Lower lobe of right lung (tissue), 2 donors: ENCODE measurements at regions not wholly inside any gene's neighbourhood (a gene's known extent, or its start where the extent isn't known, plus 50 kb on each side); places are given as distances from the start of the nearest gene placed in this dataset.

Experiments
- ATAC-seq, 2 donors: fragments of 200-7000 bp; cut with Tn5 transposase; one replicate each; pipeline ENCODE4 v1.9.1; 2020 to 2022; ENCODE audit warnings: mild to moderate bottlenecking in 2 of 2, moderate library complexity in 2 of 2
- DNase-seq: peaks from one replicate; pipeline ENCODE4 v3.0.0-alpha.2; 2020
- H3K27ac ChIP-seq: fragments of 200-600 bp; one replicate; pipeline ENCODE4 v1.8.0; 2022
- H3K27me3 ChIP-seq: fragments of 200-600 bp; one replicate; pipeline ENCODE4 v1.8.0; 2022; ENCODE audit warnings: low read depth
- H3K36me3 ChIP-seq: fragments of 200-600 bp; one replicate; pipeline ENCODE4 v1.8.0; 2022; ENCODE audit warnings: mild to moderate bottlenecking
- H3K4me1 ChIP-seq: fragments of 200-600 bp; one replicate; pipeline ENCODE4 v1.8.0; 2022
- H3K4me3 ChIP-seq: fragments of 200-600 bp; one replicate; pipeline ENCODE4 v1.8.0; 2022; ENCODE audit warnings: mild to moderate bottlenecking
- H3K9me3 ChIP-seq: fragments of 200-600 bp; one replicate; pipeline ENCODE4 v1.8.0; 2022
- intact Hi-C: fragments of 100-400 bp; cut with DNase I; formaldehyde crosslinking; loops from one replicate; pipeline ENCODE4 v1.11.0; 2022
- TF ChIP-seq, protein P1 (sequence below): fragments of 200-600 bp; IDR thresholded peaks from one replicate; pipeline ENCODE4 v1.8.0; 2022; ENCODE audit warnings: antibody characterized with exemption, mild to moderate bottlenecking
- donor health status: DM: no; HTN: yes; CAD: no; lungs with severe emphysema.

GRCh38 chr1:30487042-30487441 lies 236.3 kb downstream of the MATN1 start:
- H3K36me3 ChIP-seq: no peaks in the 10 kb centered on the region

DNA sequence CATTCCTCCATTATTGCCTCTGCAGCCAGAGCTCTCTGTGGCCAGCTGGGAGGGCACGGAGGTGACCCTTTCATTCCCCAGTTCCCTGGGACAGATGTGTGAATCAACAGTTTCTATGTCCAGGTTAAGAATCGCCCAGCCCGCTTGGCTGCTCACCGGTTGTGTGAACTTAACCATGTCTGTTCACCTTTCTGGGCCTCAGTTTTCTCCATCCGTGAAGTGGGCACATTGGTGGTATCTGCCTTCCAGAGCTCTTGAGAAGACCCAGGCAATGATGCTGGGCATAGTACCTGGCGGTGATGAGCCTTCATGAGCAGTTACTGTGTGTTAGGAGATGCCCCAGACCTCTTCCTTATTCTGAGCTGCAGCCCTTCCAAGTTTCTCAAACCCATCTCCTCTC lies 238.3 kb downstream of the MATN1 start:
- intact Hi-C loops: no loop called here
- no peak overlapping the region for H3K27ac ChIP-seq
- no peaks in the 10 kb centered on the region for H3K36me3 ChIP-seq
- TF ChIP-seq, protein P1, sequence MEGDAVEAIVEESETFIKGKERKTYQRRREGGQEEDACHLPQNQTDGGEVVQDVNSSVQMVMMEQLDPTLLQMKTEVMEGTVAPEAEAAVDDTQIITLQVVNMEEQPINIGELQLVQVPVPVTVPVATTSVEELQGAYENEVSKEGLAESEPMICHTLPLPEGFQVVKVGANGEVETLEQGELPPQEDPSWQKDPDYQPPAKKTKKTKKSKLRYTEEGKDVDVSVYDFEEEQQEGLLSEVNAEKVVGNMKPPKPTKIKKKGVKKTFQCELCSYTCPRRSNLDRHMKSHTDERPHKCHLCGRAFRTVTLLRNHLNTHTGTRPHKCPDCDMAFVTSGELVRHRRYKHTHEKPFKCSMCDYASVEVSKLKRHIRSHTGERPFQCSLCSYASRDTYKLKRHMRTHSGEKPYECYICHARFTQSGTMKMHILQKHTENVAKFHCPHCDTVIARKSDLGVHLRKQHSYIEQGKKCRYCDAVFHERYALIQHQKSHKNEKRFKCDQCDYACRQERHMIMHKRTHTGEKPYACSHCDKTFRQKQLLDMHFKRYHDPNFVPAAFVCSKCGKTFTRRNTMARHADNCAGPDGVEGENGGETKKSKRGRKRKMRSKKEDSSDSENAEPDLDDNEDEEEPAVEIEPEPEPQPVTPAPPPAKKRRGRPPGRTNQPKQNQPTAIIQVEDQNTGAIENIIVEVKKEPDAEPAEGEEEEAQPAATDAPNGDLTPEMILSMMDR: no peak
- peaks cover 17% of the 10 kb centered on the region for H3K9me3 ChIP-seq
- no peak for DNase-seq
- H3K27me3 ChIP-seq: no peaks in the 10 kb centered on the region
- H3K4me1 ChIP-seq: no peaks in the 10 kb centered on the region
- no peak overlapping the region for H3K4me3 ChIP-seq
- no peak for ATAC-seq

More at GRCh38 chr1:30487042-30487441, 236.3 kb downstream of the MATN1 start:
- H3K27ac ChIP-seq: no peak overlapping the region
- intact Hi-C loops: no loop called here
- H3K9me3 ChIP-seq: peaks cover 9% of the 10 kb centered on the region
- H3K4me1 ChIP-seq: no peaks in the 10 kb centered on the region
- TF ChIP-seq, protein P1: no peak
- ATAC-seq (no peak), DNase-seq (no peak)
- no peak overlapping the region for H3K4me3 ChIP-seq
- no peaks in the 10 kb centered on the region for H3K27me3 ChIP-seq

DNA sequence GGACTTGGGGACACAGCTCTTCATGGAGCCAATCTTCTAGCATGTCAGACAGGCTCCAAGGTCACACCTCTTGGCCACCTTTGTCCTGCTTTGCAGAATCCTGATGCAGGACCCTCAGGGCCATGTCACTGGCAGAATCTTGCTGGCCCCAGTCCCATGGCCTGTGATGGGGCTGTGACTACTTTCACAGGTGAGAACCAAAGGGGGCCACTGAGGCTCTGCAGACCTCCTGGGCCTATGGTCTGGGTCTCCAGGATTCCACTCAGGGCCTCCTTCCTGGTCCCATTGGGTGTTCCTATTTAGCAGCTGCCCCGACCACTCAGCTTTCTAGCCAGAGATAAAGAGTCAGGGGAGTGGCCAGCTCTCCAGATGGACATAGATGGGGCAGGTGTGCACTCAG lies 238.7 kb downstream of the MATN1 start:
- no peaks in the 10 kb centered on the region for H3K36me3 ChIP-seq
- intact Hi-C loops: no loop called here
- H3K27me3 ChIP-seq: no peaks in the 10 kb centered on the region
- TF ChIP-seq, protein P1: no peak
- H3K9me3 ChIP-seq: peaks cover 17% of the 10 kb centered on the region
- no peak for ATAC-seq
- no peaks in the 10 kb centered on the region for H3K4me1 ChIP-seq
- DNase-seq: no peak
- H3K27ac ChIP-seq: no peak overlapping the region
- H3K4me3 ChIP-seq: no peak overlapping the region

GRCh38 chr1:30479575-30479974 lies 243.8 kb downstream of the MATN1 start:
- H3K9me3 ChIP-seq: peaks cover 17% of the 10 kb centered on the region
- no peak overlapping the region for H3K27ac ChIP-seq
- no peak for ATAC-seq
- TF ChIP-seq, protein P1: no peak
- H3K4me3 ChIP-seq: no peak overlapping the region
- intact Hi-C loops: no loop called here
- DNase-seq: no peak
- H3K4me1 ChIP-seq: no peaks in the 10 kb centered on the region
- no peaks in the 10 kb centered on the region for H3K36me3 ChIP-seq
- H3K27me3 ChIP-seq: no peaks in the 10 kb centered on the region

- Histone ChIP-seq H3K27me3 (no peaks in the 10 kb centered on the region), H3K4me3 (no peak overlapping the region), H3K36me3 (no peaks in the 10 kb centered on the region), H3K4me1 (no peaks in the 10 kb centered on the region), H3K9me3 (peaks cover 17% of the 10 kb centered on the region), H3K27ac (no peak overlapping the region)
- TF ChIP-seq, protein P1: no peak
- DNase-seq (no peak), ATAC-seq (no peak)
- intact Hi-C loops: no loop called here
Measured at GRCh38 chr1:30478799-30479563, 244.4 kb downstream of the MATN1 start.
